ENCODE measurements at regions not wholly inside any gene's neighbourhood (a gene's known extent, or its start where the extent isn't known, plus 50 kb on each side); places are given as distances from the start of the nearest gene placed in this dataset.

DNA sequence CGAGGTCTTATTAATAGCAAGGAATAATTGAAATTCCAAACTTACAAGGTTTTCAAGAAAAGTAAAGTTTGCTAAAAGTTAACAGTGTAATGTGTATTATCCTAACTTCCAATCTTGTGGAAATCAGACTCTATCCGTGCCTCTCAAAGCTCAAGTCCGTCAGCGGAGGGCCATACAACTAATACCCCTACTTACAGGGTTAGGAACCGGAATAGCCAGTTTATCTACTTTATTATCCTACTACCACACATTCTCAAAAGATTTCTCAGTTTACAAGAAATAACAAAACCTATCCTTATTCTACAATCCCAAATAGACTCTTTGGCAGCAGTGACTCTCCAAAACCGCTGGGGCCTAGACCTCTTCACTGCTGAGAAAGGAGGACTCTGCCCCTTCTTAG, 457.8 kb downstream of the PTPRC start:
- ATAC-seq (ENCODE audit: low FRiP score in 2 of 2) (no peak), DNase-seq (no peak)
- peaks cover 0 to 3% (median 0%) of the 10 kb centered on the region in 4 donors for H3K4me1 ChIP-seq
- WGBS, 2 donors, result 66 to 90% methylated on average over 6 of the region's 6 CpGs
- no peaks in the 10 kb centered on the region for H3K36me3 ChIP-seq
- H3K27me3 ChIP-seq, result no peaks in the 10 kb centered on the region
- H3K27ac ChIP-seq, result no peak overlapping the region
- no peaks in the 10 kb centered on the region for H3K9me3 ChIP-seq
- no peak for TF ChIP-seq POLR2AphosphoS5 (IDR thresholded peaks at IDR 0.05)
- no peak for TF ChIP-seq POLR2A (IDR thresholded peaks at IDR 0.05)
- TF ChIP-seq, protein P1, sequence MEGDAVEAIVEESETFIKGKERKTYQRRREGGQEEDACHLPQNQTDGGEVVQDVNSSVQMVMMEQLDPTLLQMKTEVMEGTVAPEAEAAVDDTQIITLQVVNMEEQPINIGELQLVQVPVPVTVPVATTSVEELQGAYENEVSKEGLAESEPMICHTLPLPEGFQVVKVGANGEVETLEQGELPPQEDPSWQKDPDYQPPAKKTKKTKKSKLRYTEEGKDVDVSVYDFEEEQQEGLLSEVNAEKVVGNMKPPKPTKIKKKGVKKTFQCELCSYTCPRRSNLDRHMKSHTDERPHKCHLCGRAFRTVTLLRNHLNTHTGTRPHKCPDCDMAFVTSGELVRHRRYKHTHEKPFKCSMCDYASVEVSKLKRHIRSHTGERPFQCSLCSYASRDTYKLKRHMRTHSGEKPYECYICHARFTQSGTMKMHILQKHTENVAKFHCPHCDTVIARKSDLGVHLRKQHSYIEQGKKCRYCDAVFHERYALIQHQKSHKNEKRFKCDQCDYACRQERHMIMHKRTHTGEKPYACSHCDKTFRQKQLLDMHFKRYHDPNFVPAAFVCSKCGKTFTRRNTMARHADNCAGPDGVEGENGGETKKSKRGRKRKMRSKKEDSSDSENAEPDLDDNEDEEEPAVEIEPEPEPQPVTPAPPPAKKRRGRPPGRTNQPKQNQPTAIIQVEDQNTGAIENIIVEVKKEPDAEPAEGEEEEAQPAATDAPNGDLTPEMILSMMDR (IDR thresholded peaks at IDR 0.05), result no peak
- no peak for TF ChIP-seq EP300 (IDR thresholded peaks at IDR 0.05)
- no peak overlapping the region for H3K4me3 ChIP-seq

DNA sequence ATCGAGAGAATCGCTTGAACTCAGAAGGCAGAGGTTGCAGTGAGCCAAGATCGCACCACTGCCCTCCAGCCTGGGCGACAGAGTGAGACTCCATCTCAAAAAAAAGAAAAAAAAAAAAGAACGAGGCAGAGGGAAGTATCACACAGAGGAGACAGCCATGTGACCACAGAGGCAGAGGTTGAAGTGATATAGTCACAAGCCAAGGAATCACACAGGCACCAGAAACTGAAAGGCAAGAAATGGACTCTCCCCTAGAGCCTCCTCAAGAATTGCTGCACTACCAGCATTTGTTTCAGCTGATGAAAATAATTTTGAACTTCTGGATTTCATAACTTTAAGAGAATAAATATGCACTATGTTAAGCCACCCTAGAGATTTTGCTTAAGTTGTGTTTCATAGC, 459.6 kb downstream of the PTPRC start:
- peaks cover 0 to 3% (median 0%) of the 10 kb centered on the region in 4 donors for H3K4me1 ChIP-seq
- no peak for ATAC-seq (ENCODE audit: low FRiP score in 2 of 2)
- no peaks in the 10 kb centered on the region for H3K36me3 ChIP-seq
- no peak for DNase-seq
- TF ChIP-seq, protein P1 (IDR thresholded peaks at IDR 0.05), result no peak
- TF ChIP-seq POLR2AphosphoS5 (IDR thresholded peaks at IDR 0.05), result no peak
- TF ChIP-seq POLR2A (IDR thresholded peaks at IDR 0.05), result no peak
- TF ChIP-seq EP300 (IDR thresholded peaks at IDR 0.05), result no peak
- 87 to 93% methylated on average over 5 of the region's 5 CpGs for WGBS, 2 donors
- H3K27me3 ChIP-seq, result no peaks in the 10 kb centered on the region
- no peak overlapping the region for H3K27ac ChIP-seq
- H3K9me3 ChIP-seq, result no peaks in the 10 kb centered on the region
- no peak overlapping the region for H3K4me3 ChIP-seq

DNA sequence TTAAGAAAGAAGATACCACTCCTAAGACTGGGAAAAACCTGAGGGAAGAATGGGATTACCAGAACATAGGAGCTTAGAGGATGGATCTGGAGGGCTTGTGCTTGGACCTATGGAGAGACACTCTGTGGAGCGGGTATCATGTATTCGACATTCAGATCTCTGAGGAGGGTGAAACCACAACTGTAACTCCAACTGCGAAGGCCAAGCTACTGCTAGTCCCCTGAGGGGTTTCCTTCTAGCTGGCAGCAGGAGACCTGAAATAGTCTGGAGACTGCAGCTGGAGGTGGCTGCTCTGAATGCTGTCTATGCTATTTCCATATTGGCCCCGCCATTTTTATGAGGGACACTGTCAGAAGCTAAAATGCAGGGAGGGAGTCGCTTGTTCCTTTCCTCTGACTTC, 462.3 kb downstream of the PTPRC start:
- TF ChIP-seq EP300 (IDR thresholded peaks at IDR 0.05) (no peak), POLR2A (IDR thresholded peaks at IDR 0.05) (no peak), POLR2AphosphoS5 (IDR thresholded peaks at IDR 0.05) (no peak)
- TF ChIP-seq, protein P1 (IDR thresholded peaks at IDR 0.05), result no peak
- H3K27ac ChIP-seq, result no peak overlapping the region
- DNase-seq (no peak), ATAC-seq (ENCODE audit: low FRiP score in 2 of 2) (no peak)
- WGBS, 2 donors, result 95 to 98% methylated on average over 5 of the region's 5 CpGs
- H3K4me1 ChIP-seq, result peaks cover 0 to 2% (median 0%) of the 10 kb centered on the region in 4 donors
- no peaks in the 10 kb centered on the region for H3K27me3 ChIP-seq
- no peaks in the 10 kb centered on the region for H3K36me3 ChIP-seq
- H3K9me3 ChIP-seq, result peaks cover 0 to under 1% (median 0%) of the 10 kb centered on the region in 4 donors
- no peak overlapping the region for H3K4me3 ChIP-seq

DNA sequence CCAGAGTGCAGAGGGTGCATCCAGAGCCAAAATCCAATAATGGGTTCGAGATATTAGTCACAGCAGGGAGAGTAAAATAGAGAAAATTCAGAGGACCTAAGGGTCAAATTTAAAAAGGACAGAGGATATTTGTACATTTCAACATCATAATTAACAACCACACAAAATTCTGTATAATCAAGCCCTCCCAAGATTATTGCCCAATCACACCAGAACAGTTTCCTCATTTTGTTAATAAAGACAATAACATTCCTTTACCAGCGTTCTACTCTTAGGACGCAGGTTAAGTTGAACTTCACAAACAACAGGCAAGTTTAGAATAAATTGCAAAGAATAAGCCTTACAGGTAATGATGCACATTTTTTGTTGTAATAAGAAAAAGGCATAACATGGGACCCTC, 462.8 kb downstream of the PTPRC start:
- H3K9me3 ChIP-seq, result peaks cover 0 to 4% (median 0%) of the 10 kb centered on the region in 4 donors
- TF ChIP-seq EP300 (IDR thresholded peaks at IDR 0.05) (no peak), POLR2A (IDR thresholded peaks at IDR 0.05) (no peak), POLR2AphosphoS5 (IDR thresholded peaks at IDR 0.05) (no peak)
- TF ChIP-seq, protein P1 (IDR thresholded peaks at IDR 0.05), result no peak
- WGBS, 2 donors, result 77 to 83% methylated on average over 3 of the region's 3 CpGs
- no peak for DNase-seq
- H3K36me3 ChIP-seq, result no peaks in the 10 kb centered on the region
- no peak overlapping the region for H3K27ac ChIP-seq
- no peak for ATAC-seq (ENCODE audit: low FRiP score in 2 of 2)
- H3K4me3 ChIP-seq, result no peak overlapping the region
- no peaks in the 10 kb centered on the region for H3K27me3 ChIP-seq
- no peaks in the 10 kb centered on the region for H3K4me1 ChIP-seq

DNA sequence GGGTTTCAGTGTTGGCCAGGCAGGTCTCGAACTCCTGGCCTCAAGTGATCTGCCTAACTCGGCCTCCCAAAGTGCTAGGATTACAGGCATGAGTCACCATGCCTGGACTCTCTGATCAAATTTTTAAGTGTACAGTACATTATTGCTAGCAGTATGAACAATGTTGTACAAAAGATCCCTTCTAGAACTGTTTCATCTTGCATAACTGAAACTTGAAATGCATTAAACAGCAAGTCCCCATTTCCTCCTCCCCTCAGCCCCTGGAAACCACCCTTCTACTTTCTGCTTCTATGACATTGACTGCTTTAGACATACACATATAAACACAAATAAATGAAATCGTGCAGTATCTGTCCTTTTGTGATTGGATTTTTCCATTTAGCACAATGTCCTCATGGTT, 463.4 kb downstream of the PTPRC start:
- no peaks in the 10 kb centered on the region for H3K36me3 ChIP-seq
- H3K4me1 ChIP-seq, result no peaks in the 10 kb centered on the region
- no peak for DNase-seq
- peaks cover 0 to 4% (median 0%) of the 10 kb centered on the region in 4 donors for H3K9me3 ChIP-seq
- H3K4me3 ChIP-seq, result no peak overlapping the region
- WGBS, 2 donors, result 75 to 86% methylated on average over 3 of the region's 3 CpGs
- TF ChIP-seq, protein P1 (IDR thresholded peaks at IDR 0.05), result no peak
- TF ChIP-seq POLR2AphosphoS5 (IDR thresholded peaks at IDR 0.05), result no peak
- no peak for TF ChIP-seq EP300 (IDR thresholded peaks at IDR 0.05)
- no peak for TF ChIP-seq POLR2A (IDR thresholded peaks at IDR 0.05)
- H3K27ac ChIP-seq, result no peak overlapping the region
- ATAC-seq (ENCODE audit: low FRiP score in 2 of 2), result no peak
- no peaks in the 10 kb centered on the region for H3K27me3 ChIP-seq

Measured in upper lobe of left lung (tissue), 6 donors.